ENCODE measurements at regions not wholly inside any gene's neighbourhood (a gene's known extent, or its start where the extent isn't known, plus 50 kb on each side); places are given as distances from the start of the nearest gene placed in this dataset.

- intact Hi-C loops (cut with micrococcal nuclease): no loop called here
These were observed 925.9 kb upstream of the EEF2KMT start for GRCh38 chr16:6023449-6023848.

- intact Hi-C loops (cut with micrococcal nuclease): no loop called here
These were observed 923.8 kb upstream of the EEF2KMT start for GRCh38 chr16:6021276-6021943.

GRCh38 chr16:6020162-6020985 lies 922.8 kb upstream of the EEF2KMT start:
- intact Hi-C loops (cut with micrococcal nuclease): no loop called here

- intact Hi-C loops (cut with micrococcal nuclease): no loop called here
These were observed 921.9 kb upstream of the EEF2KMT start for GRCh38 chr16:6019490-6019991.

- intact Hi-C loops (cut with micrococcal nuclease): no loop called here
These were observed 921.4 kb upstream of the EEF2KMT start for GRCh38 chr16:6018848-6019489.

GRCh38 chr16:6016530-6017184 lies 919.1 kb upstream of the EEF2KMT start:
- intact Hi-C loops (cut with micrococcal nuclease): loop anchor here (2.0 kb wide), 1 partner anchor 626 kb away; no protein-coding TSS in a partner anchor

- intact Hi-C loops (cut with micrococcal nuclease): no loop called here
These were observed 915.1 kb upstream of the EEF2KMT start for GRCh38 chr16:6012716-6013115.

- intact Hi-C loops (cut with micrococcal nuclease): no loop called here
These were observed 911.6 kb upstream of the EEF2KMT start for GRCh38 chr16:6009151-6009550.

GRCh38 chr16:6008670-6009069 lies 911.1 kb upstream of the EEF2KMT start:
- intact Hi-C loops (cut with micrococcal nuclease): no loop called here

GRCh38 chr16:5993356-5993755 lies 895.8 kb upstream of the EEF2KMT start:
- intact Hi-C loops (cut with micrococcal nuclease): no loop called here

GRCh38 chr16:5982979-5983378 lies 885.4 kb upstream of the EEF2KMT start:
- intact Hi-C loops (cut with micrococcal nuclease): no loop called here

GRCh38 chr16:5979905-5980550 lies 882.4 kb upstream of the EEF2KMT start:
- intact Hi-C loops (cut with micrococcal nuclease): no loop called here

- intact Hi-C loops (cut with micrococcal nuclease): no loop called here
These were observed 879.7 kb upstream of the EEF2KMT start for GRCh38 chr16:5977329-5977728.

GRCh38 chr16:5972747-5973146 lies 875.2 kb upstream of the EEF2KMT start:
- intact Hi-C loops (cut with micrococcal nuclease): no loop called here

- intact Hi-C loops (cut with micrococcal nuclease): no loop called here
These were observed 874.3 kb upstream of the EEF2KMT start for GRCh38 chr16:5971924-5972323.

GRCh38 chr16:5971106-5971505 lies 873.5 kb upstream of the EEF2KMT start:
- intact Hi-C loops (cut with micrococcal nuclease): no loop called here

- intact Hi-C loops (cut with micrococcal nuclease): no loop called here
These were observed 868.4 kb upstream of the EEF2KMT start for GRCh38 chr16:5966004-5966403.

GRCh38 chr16:5965321-5965720 lies 867.7 kb upstream of the EEF2KMT start:
- intact Hi-C loops (cut with micrococcal nuclease): no loop called here

- intact Hi-C loops (cut with micrococcal nuclease): no loop called here
These were observed 853.9 kb upstream of the EEF2KMT start for GRCh38 chr16:5951486-5951885.

- intact Hi-C loops (cut with micrococcal nuclease): no loop called here
These were observed 847.4 kb upstream of the EEF2KMT start for GRCh38 chr16:5944971-5945370.

GRCh38 chr16:5938607-5939006 lies 841.0 kb upstream of the EEF2KMT start:
- intact Hi-C loops (cut with micrococcal nuclease): no loop called here

All from T-helper 1 cell treated with Interleukin-12 subunit alpha and Interleukin-12 subunit beta and Interleukin-4 antibody, amounts not matched to agents 30 ng/mL and 1 ng/mL, for 36 hours (primary cell).